ENCODE measurements at regions not wholly inside any gene's neighbourhood (a gene's known extent, or its start where the extent isn't known, plus 50 kb on each side); places are given as distances from the start of the nearest gene placed in this dataset.
"Not testable (repeated sequence)": the region's sequence is repeated elsewhere in the genome, so short reads cannot be mapped to it uniquely, and the experiment has no call there.

- DNase-seq (ENCODE audit: low spot score): no peak
Observed at GRCh38 chr5:162209005-162209605, 141.5 kb downstream of the GABRG2 start.

- no peak for DNase-seq (ENCODE audit: low spot score)
Observed at GRCh38 chr5:162214551-162214950, 147.0 kb downstream of the GABRG2 start.

DNA sequence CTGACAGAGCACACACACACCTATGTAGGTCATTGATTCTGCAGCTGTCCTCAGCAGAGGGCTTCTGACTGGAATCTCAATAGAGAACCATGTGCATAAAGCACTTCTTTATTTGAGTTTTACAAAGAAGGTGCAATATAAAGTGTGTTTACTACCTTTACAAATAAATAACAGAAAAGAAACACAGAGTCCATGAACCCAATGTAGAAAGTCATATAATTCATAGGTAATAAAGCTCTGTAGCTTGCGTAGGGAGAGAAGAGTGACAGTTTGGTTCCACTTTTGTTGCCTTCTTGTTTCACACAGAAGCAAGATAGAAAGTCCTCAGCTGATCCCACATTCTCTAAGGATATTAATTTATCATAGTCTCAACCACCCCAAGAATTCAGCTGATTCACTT lies 149.5 kb downstream of the GABRG2 start:
- DNase-seq (ENCODE audit: low spot score): no peak

GRCh38 chr5:162221910-162222309 lies 154.3 kb downstream of the GABRG2 start:
- no peak for DNase-seq (ENCODE audit: low spot score)

GRCh38 chr5:162227075-162227474 lies 159.5 kb downstream of the GABRG2 start:
- DNase-seq (ENCODE audit: low spot score): no peak

DNA sequence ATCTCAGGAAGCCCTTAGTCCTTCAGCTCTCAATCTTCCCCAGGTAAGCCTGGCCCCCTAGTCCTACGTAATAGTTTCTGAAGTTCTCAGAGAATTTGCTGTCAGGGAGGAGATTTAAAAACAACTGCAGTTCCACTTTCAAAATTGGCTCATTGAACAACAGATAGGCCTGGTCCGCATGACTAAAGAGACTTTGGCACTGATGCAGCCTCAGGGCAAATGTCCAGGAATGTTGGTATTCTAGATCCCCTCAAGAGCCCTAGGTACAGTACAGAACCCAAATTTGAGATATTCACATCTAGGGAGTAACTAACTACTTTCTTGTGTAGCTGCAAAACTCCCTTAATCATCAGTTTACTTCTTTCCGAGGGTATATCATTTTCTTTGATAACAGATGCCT lies 162.8 kb downstream of the GABRG2 start:
- no peak for DNase-seq (ENCODE audit: low spot score)

GRCh38 chr5:162231522-162231921 lies 163.9 kb downstream of the GABRG2 start:
- no peak for DNase-seq (ENCODE audit: low spot score)

DNA sequence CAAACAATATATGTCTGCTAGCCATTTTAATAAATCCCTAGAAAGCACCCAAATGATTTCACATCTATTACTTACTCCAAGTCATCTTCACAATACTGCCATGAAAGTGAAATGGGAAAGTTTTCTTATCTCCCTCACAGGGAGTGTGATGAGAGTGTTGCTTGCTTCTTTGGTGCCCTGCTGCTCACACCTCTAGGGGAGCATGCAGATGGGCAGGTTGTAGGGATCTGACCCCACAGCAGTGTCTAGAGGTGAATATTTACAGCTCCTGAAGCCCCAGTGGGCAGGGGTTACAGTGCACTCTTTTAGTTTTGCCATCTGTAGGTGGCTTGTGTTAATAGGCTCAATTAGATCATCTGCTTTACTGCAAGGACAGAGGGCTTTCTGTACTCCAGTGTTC lies 173.2 kb downstream of the GABRG2 start:
- no peak for DNase-seq (ENCODE audit: low spot score)

- DNase-seq (ENCODE audit: low spot score): no peak
Observed at GRCh38 chr5:162242416-162242815, 174.8 kb downstream of the GABRG2 start.

DNA sequence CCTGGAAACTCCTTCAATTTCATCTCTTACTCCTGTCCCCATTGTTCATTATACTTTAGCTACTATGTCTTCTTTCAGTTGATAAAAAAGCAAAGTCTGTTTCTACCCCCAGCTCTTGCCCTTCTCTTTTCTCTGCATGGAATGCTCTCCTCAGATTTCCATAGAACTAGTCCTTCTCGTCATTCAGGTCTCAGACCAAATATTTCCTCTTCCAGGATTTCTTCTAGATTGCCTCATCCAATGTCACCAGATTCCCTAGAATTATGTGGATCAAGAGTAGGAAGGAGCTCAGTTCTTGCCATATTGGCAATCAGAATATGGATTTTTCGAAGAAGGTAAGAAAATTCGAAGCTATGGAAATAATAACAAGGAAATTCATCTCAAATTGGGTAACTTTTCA lies 176.1 kb downstream of the GABRG2 start:
- DNase-seq (ENCODE audit: low spot score): no peak

- DNase-seq (ENCODE audit: low spot score): no peak
Observed at GRCh38 chr5:162248107-162248713, 180.6 kb downstream of the GABRG2 start.

GRCh38 chr5:162256711-162257110 lies 189.1 kb downstream of the GABRG2 start:
- no peak for DNase-seq (ENCODE audit: low spot score)

DNA sequence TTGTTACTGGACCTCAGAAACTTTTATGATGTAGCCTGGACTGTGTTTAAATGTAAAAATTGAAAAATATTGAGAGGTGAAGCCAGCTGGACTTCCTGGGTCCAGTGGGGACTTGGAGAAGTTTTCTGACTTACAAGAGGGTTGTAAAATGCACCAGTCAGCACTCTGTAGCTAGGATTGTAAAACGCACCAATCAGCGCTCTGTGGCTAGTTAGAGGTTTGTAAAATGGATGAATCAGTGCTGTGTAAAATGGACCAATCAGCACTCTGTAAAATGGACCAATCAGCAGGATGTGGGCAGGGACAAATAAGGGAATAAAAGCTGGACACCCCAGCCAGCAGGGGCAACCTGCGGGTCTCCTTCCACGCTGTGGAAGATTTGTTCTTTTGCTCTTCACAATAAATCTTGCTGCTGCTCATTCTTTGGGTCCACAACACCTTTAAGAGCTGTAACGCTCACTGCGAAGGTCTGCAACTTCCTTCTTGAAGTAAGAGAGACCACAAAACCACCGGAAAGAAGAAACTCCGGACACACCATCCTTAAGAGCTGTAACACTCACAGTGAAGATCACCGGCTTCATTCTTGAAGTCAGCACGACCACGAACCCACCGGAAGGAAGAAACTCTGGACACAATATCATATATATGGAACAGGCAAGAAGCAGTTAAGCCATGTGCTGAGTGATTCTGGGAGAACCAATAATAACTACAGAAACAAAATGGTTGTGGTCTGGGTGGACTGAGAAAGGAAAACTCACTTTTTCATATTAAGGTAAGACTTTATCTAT lies 201.3 kb downstream of the GABRG2 start:
- no peak for DNase-seq (ENCODE audit: low spot score)

DNA sequence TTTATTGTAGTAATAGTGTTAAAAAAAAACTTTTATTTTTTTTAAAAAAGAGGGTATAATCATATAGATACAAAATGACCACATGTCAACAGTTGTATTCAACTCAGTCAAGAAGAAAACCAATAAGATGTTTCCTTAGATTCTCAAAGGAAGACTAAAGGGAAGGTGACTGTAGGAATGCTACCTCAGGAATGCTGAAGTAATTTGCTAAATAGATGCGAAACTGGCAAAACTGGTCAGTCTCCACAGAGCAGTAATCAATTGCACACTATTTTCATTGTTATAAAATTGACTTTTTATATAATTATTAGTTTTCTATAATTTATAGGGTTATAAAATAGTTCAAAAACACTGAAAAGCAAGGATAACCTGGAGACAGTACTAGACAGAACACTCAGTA lies 204.8 kb downstream of the GABRG2 start:
- no peak for DNase-seq (ENCODE audit: low spot score)

- DNase-seq (ENCODE audit: low spot score): no peak
Observed at GRCh38 chr5:162274679-162275078, 207.1 kb downstream of the GABRG2 start.

DNA sequence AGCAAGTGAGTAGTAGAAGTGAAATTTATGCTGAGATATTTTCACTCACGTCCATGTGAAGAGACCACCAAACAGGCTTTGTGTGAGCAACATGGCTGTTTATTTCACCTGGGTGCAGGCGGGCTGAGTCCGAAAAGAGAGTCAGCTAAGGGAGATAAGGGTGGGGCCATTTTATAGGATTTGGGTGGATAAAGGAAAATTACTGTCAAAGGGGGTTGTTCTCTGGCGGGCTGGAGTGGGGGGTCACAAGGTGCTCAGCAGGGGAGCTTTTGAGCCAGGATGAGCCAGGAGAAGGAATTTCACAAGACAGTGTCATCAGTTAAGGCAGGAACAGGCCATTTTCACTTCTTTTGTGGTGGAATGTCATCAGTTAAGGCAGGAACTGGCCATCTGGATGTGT lies 207.8 kb downstream of the GABRG2 start:
- DNase-seq (ENCODE audit: low spot score): not testable (repeated sequence)

- no peak for DNase-seq (ENCODE audit: low spot score)
Observed at GRCh38 chr5:162282191-162282590, 214.6 kb downstream of the GABRG2 start.

DNA sequence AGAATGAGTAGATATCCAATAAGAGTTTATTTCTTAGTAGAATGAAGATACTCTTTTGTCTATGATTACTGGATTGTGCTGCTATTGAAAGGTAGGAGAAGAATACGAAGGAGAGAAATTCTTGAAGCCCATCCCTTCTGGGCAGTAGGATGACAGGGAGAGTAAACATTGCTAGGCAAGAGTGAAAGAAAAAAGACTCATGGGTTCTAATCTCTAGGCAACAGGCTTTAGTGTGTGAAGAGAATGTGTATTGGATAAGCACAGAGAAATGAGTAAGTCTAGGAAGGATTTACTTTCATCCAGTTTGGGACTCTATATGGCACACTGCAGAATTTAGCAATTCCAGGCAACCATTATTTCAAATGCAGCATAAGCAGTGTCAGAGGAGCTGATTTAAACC lies 216.0 kb downstream of the GABRG2 start:
- DNase-seq (ENCODE audit: low spot score): no peak

DNA sequence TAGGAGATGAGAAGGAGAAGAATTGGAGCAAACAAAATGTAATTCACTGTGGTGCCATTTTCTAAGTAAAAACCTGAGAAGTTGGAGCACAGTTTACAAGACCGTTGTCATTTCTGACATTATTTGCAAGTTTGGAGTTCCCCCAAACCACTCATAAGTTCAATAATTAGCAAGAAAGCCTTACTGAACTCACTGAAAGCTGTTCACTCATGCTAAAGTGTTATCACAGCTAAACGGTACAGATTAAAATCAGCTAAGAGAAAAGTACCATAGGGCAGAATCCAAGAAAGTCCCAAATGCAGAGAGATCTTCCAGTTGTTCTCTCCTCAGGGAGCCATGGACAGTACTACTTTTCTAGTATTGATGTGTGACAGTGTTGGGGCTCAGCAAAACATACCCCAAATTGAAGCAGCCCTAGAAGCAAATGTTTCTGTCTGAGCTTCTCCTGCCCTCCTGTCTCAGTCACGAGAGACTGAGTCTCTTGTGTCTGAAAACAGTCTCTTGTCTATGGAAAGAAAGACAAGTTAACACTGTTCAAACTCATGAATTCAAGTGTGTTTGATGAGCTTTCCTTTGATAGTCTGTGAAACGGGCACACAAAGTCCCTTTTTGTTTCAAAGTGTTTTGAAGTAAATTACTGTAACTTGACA lies 221.2 kb downstream of the GABRG2 start:
- no peak for DNase-seq (ENCODE audit: low spot score)

DNA sequence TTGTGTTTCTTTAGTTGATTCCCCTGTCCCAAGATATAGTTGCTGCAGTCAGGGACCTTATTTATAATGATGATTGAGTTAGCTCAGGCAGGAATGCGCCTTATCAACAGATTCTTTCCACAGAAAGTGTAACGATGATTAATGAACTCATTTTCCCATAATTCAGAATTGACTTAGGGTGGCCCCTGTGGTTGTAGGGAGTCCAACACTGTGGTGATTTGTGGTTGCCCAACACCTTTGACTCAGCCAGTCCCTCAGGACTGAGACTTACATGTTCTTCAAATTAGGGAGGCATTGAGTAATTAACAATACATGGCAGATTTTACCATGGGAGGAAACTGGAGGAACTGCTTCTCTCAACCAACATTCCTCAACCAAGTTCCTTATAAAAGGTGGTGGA lies 221.9 kb downstream of the GABRG2 start:
- no peak for DNase-seq (ENCODE audit: low spot score)

DNA sequence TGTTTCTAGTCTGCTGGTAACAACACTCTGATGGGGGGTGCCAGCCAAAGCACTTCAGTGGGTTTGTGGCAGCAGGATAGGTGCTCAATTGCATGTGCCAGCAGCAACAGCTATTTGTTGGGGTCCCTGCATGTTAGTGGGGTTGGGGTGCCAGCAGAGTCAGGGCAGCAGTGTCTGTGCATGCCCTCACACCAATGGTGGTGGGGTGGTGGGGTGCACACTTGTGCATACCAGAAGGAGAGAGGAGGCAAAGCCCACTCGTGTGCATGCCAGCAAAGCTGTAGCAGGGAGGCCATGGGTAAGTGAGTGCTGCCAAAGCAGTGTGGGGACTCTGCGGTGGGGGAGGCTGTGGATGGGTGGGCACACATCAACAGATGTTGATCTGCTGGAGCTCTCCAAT lies 232.2 kb downstream of the GABRG2 start:
- DNase-seq (ENCODE audit: low spot score): no peak

DNA sequence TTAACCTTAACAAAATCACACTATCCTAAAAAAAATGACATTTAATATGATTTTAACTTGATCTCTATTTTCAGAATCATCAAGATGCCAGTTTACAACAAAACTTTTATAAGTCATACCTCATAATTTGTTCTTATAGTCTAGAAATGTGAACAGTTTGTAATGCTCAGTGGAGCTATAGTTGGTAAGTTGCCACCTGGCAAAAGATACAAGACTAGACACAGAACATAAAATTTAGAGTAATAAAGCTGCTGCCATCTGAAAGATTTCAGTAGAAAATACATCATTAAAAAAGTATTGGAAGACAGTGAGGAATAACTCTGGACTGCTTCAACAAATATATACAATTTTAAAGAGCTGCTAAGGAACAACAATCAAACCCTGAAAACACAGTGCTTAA lies 233.8 kb downstream of the GABRG2 start:
- no peak for DNase-seq (ENCODE audit: low spot score)

DNA sequence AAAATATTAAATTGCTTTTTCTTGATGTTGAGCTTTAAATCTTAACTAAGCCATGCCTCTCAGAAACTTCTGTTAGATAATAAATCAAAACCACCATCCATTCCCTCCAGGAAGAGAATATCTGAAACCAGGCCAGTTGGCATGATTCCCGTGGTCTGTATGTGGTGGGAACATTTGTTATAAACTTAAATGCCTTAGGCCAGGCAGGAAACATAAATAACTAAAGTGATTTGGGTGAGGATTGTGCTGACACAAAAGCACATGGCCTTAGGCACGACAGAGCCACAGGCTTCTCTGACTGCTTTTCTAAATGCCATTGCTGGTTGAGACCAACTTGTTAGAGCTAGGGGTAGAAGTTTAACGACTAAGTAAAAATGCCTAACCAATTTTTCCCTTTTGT lies 255.9 kb downstream of the GABRG2 start:
- no peak for DNase-seq (ENCODE audit: low spot score)
